Liver (tissue), 3 donors: ENCODE measurements at regions not wholly inside any gene's neighbourhood (a gene's known extent, or its start where the extent isn't known, plus 50 kb on each side); places are given as distances from the start of the nearest gene placed in this dataset.

ENCODE experiments used
- ATF3 ChIP-seq: IDR thresholded peaks from 2 replicates; pipeline ENCODE4 v1.6.1; 2016; ENCODE audit warnings: antibody characterized with exemption
- FOXA1 ChIP-seq: IDR thresholded peaks from 2 replicates; pipeline ENCODE4 v1.6.1; 2016; ENCODE audit warnings: antibody characterized with exemption
- GABPA ChIP-seq, 2 donors: IDR thresholded peaks in 1 of 2; conservative IDR thresholded peaks in 1 of 2; 2 replicates each; pipeline ENCODE4 v1.6.1; 2016; ENCODE audit warnings: antibody characterized with exemption in 2 of 2, mild to moderate bottlenecking in 1 of 2, moderate library complexity in 1 of 2
- JUND ChIP-seq, 2 donors: IDR thresholded peaks; 2 replicates each; pipeline ENCODE4 v1.6.1; 2016; ENCODE audit warnings: antibody characterized with exemption in 2 of 2
- RAD21 ChIP-seq, 2 donors: IDR thresholded peaks; 2 replicates each; pipeline ENCODE4 v1.6.1; 2016; ENCODE audit warnings: antibody characterized with exemption in 2 of 2, mild to moderate bottlenecking in 2 of 2
- REST ChIP-seq: IDR thresholded peaks from 2 replicates; pipeline ENCODE4 v1.6.1; 2016; ENCODE audit warnings: antibody characterized with exemption, mild to moderate bottlenecking
- TAF1 ChIP-seq: conservative IDR thresholded peaks from 2 replicates; pipeline ENCODE4 v1.6.1; 2016; ENCODE audit warnings: antibody characterized with exemption, mild to moderate bottlenecking
- TF ChIP-seq, protein P1 (sequence below): fragments of 150-350 bp; IDR thresholded peaks from 2 replicates; pipeline ENCODE4 v1.5.1; 2017; ENCODE audit warnings: improper control_type of control experiment, low read depth, low read length; ENCODE audit not compliant: missing input control
- TF ChIP-seq, protein P2 (sequence below): IDR thresholded peaks from 2 replicates; pipeline ENCODE4 v1.6.1; 2016; ENCODE audit warnings: antibody characterized with exemption
- donor health status: healthy.
- donor health status: healthy.

DNA sequence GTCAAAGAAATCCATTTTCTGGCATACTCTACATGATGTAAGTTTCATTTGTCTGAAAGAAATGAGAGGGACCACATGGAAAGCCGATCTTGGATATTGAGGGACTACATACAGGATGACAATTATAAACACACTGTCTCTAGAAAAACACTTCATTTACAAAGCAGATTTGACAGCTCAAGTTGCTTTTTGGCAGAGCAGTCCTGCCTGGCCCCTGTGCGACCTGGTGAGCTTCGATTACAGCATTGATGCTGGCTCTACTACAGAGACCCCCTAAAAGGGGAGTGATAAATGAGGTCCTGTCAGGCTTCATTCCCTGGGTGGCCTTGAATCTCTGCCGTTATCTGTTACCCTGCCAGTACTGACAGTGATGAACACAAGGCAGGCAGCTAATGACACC, 215.2 kb upstream of the NOCT start:
- TF ChIP-seq RAD21 (IDR thresholded peaks at IDR 0.05) (no peak), JUND (IDR thresholded peaks at IDR 0.05) (no peak), REST (no peak), GABPA (IDR thresholded peaks at IDR 0.05 in 1 of 2, conservative IDR thresholded peaks at IDR 0.05 in 1 of 2) (no peak), ATF3 (no peak), TAF1 (no peak), FOXA1 (no peak)
- TF ChIP-seq, protein P1, sequence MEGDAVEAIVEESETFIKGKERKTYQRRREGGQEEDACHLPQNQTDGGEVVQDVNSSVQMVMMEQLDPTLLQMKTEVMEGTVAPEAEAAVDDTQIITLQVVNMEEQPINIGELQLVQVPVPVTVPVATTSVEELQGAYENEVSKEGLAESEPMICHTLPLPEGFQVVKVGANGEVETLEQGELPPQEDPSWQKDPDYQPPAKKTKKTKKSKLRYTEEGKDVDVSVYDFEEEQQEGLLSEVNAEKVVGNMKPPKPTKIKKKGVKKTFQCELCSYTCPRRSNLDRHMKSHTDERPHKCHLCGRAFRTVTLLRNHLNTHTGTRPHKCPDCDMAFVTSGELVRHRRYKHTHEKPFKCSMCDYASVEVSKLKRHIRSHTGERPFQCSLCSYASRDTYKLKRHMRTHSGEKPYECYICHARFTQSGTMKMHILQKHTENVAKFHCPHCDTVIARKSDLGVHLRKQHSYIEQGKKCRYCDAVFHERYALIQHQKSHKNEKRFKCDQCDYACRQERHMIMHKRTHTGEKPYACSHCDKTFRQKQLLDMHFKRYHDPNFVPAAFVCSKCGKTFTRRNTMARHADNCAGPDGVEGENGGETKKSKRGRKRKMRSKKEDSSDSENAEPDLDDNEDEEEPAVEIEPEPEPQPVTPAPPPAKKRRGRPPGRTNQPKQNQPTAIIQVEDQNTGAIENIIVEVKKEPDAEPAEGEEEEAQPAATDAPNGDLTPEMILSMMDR = no peak
- TF ChIP-seq, protein P2, sequence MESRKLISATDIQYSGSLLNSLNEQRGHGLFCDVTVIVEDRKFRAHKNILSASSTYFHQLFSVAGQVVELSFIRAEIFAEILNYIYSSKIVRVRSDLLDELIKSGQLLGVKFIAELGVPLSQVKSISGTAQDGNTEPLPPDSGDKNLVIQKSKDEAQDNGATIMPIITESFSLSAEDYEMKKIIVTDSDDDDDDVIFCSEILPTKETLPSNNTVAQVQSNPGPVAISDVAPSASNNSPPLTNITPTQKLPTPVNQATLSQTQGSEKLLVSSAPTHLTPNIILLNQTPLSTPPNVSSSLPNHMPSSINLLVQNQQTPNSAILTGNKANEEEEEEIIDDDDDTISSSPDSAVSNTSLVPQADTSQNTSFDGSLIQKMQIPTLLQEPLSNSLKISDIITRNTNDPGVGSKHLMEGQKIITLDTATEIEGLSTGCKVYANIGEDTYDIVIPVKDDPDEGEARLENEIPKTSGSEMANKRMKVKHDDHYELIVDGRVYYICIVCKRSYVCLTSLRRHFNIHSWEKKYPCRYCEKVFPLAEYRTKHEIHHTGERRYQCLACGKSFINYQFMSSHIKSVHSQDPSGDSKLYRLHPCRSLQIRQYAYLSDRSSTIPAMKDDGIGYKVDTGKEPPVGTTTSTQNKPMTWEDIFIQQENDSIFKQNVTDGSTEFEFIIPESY = no peak
